ENCODE measurements at regions not wholly inside any gene's neighbourhood (a gene's known extent, or its start where the extent isn't known, plus 50 kb on each side); places are given as distances from the start of the nearest gene placed in this dataset.
"Not testable (repeated sequence)": the region's sequence is repeated elsewhere in the genome, so short reads cannot be mapped to it uniquely, and the experiment has no call there.

GRCh38 chr1:157367091-157367739 lies 185.1 kb downstream of the FCRL5 start:
- no peak for DNase-seq

GRCh38 chr1:157364612-157365011 lies 187.7 kb downstream of the FCRL5 start:
- DNase-seq = no peak

GRCh38 chr1:157363660-157364140 lies 188.6 kb downstream of the FCRL5 start:
- DNase-seq = no peak

- DNase-seq = no peak
Measured at GRCh38 chr1:157360023-157360390, 192.3 kb downstream of the FCRL5 start.

GRCh38 chr1:157359314-157360022 lies 192.8 kb downstream of the FCRL5 start:
- no peak for DNase-seq

- no peak for DNase-seq
Measured at GRCh38 chr1:157357111-157357510, 195.2 kb downstream of the FCRL5 start.

GRCh38 chr1:157356601-157357000 lies 195.7 kb downstream of the FCRL5 start:
- DNase-seq = no peak

GRCh38 chr1:157353546-157353945 lies 198.8 kb downstream of the FCRL5 start:
- DNase-seq = no peak

- DNase-seq = no peak
Measured at GRCh38 chr1:157352817-157353408, 199.4 kb downstream of the FCRL5 start.

- DNase-seq = no peak
Measured at GRCh38 chr1:157352216-157352615, 200.1 kb downstream of the FCRL5 start.

GRCh38 chr1:157351800-157352199 lies 200.5 kb downstream of the FCRL5 start:
- DNase-seq = not testable (repeated sequence)

- DNase-seq = no peak
Measured at GRCh38 chr1:157348538-157349480, 203.5 kb downstream of the FCRL5 start.

GRCh38 chr1:157347506-157347905 lies 204.8 kb downstream of the FCRL5 start:
- no peak for DNase-seq

- not testable (repeated sequence) for DNase-seq
Measured at GRCh38 chr1:157337785-157338184, 199.6 kb upstream of the ETV3 start.

GRCh38 chr1:157335056-157335455 lies 196.9 kb upstream of the ETV3 start:
- no peak for DNase-seq

GRCh38 chr1:157334041-157334440 lies 195.8 kb upstream of the ETV3 start:
- DNase-seq = no peak

- DNase-seq = not testable (repeated sequence)
Measured at GRCh38 chr1:157330177-157330576, 192.0 kb upstream of the ETV3 start.

- not testable (repeated sequence) for DNase-seq
Measured at GRCh38 chr1:157328120-157328519, 189.9 kb upstream of the ETV3 start.

GRCh38 chr1:157326173-157326859 lies 188.1 kb upstream of the ETV3 start:
- no peak for DNase-seq

GRCh38 chr1:157325220-157325619 lies 187.0 kb upstream of the ETV3 start:
- DNase-seq = no peak

GRCh38 chr1:157321972-157322371 lies 183.8 kb upstream of the ETV3 start:
- DNase-seq = not testable (repeated sequence)

GRCh38 chr1:157319567-157319966 lies 181.4 kb upstream of the ETV3 start:
- DNase-seq = no peak

All from GF-D8 (cell line).